H1 (cell line): ENCODE measurements at regions not wholly inside any gene's neighbourhood (a gene's known extent, or its start where the extent isn't known, plus 50 kb on each side); places are given as distances from the start of the nearest gene placed in this dataset.

Experiments
- CTCF ChIA-PET: fragments of 300-600 bp; sonication (Branson Sonifier 250); formaldehyde crosslinking; loops from one replicate; lab custom pipeline; 2021; ENCODE audit not compliant: partially characterized antibody; lab: Charles Lee
- POLR2A ChIA-PET: fragments of 300-600 bp; sonication (Branson Sonifier 250); formaldehyde crosslinking; loops from one replicate; lab custom pipeline; 2021; ENCODE audit warnings: inconsistent platforms; ENCODE audit not compliant: partially characterized antibody; lab: Charles Lee
- DNase-seq, 2 experiments: peaks; one replicate each; pipeline versions ENCODE4 v3.0.0 to v3.0.0-alpha.2; 2010 to 2022; ENCODE audit warnings: low spot score in 2 of 2, low read depth in 1 of 2, mixed read lengths in 1 of 2
- FAIRE-seq: peaks from 2 replicates; lab custom pipeline; 2011; peaks lifted over from hg19 to GRCh38; lab: Jason Lieb, UNC
- H2AFZ ChIP-seq: 2 replicates; pipeline ENCODE4 v1.8.1; 2012; ENCODE audit warnings: low read length, inconsistent platforms
- H2AK5ac ChIP-seq: 2 replicates; pipeline ENCODE4 v1.6.1; 2013; ENCODE audit warnings: low read depth, low read length
- H2BK120ac ChIP-seq: replicated peaks from 2 replicates; pipeline ENCODE3; 2013; ENCODE audit warnings: low read depth, low read length, inconsistent platforms
- H2BK12ac ChIP-seq: 2 replicates; pipeline ENCODE4 v1.6.1; 2013; ENCODE audit warnings: low read depth, low read length
- H2BK15ac ChIP-seq: 2 replicates; pipeline ENCODE4 v1.6.1; 2013; ENCODE audit warnings: low read length
- H2BK20ac ChIP-seq: 2 replicates; pipeline ENCODE4 v1.6.1; 2013; ENCODE audit warnings: low read length
- H2BK5ac ChIP-seq: 2 replicates; pipeline ENCODE4 v1.6.1; 2013; ENCODE audit warnings: low read depth, low read length
- H3K14ac ChIP-seq: 2 replicates; pipeline ENCODE4 v1.6.1; 2013; ENCODE audit warnings: inconsistent platforms; ENCODE audit not compliant: insufficient read length
- H3K18ac ChIP-seq: 2 replicates; pipeline ENCODE4 v1.6.1; 2013; ENCODE audit warnings: low read length; ENCODE audit errors: extremely low read depth
- H3K23ac ChIP-seq: 2 replicates; pipeline ENCODE4 v1.6.1; 2013; ENCODE audit warnings: inconsistent platforms; ENCODE audit not compliant: insufficient read length
- H3K23me2 ChIP-seq: 2 replicates; pipeline ENCODE4 v1.6.1; 2013; ENCODE audit warnings: low read depth, low read length
- H3K27ac ChIP-seq: 2 replicates; pipeline ENCODE4 v1.6.1; 2011; ENCODE audit warnings: low read depth, low read length, inconsistent platforms
- H3K27me3 ChIP-seq, 4 experiments: replicated peaks in 1 of 4; 1 replicate in 1 of 4; 2 replicates in 3 of 4; pipeline versions ENCODE4 v1.6.1 to v1.8.1; 2011 to 2013; ENCODE audit warnings: low read length in 3 of 4, mild to moderate bottlenecking in 3 of 4, inconsistent platforms in 2 of 4, mixed read lengths in 2 of 4, moderate library complexity in 1 of 4; ENCODE audit not compliant: control insufficient read depth in 3 of 4, insufficient read depth in 3 of 4; ENCODE audit errors: extremely low read depth in 1 of 4
- H3K36me3 ChIP-seq, 4 experiments: 2 replicates each; pipeline versions ENCODE4 v1.6.1 to v1.8.1; 2011 to 2013; ENCODE audit warnings: mild to moderate bottlenecking in 4 of 4, low read length in 3 of 4, moderate library complexity in 2 of 4, control low read depth in 1 of 4, inconsistent platforms in 1 of 4; ENCODE audit not compliant: insufficient read depth in 4 of 4, control insufficient read depth in 2 of 4
- H3K4ac ChIP-seq: replicated peaks from 2 replicates; pipeline ENCODE3; 2013; ENCODE audit warnings: low read length, low read depth, mixed read lengths, inconsistent platforms; ENCODE audit not compliant: insufficient read length
- H3K4me1 ChIP-seq, 4 experiments: replicated peaks in 1 of 4; 1 replicate in 1 of 4; 2 replicates in 3 of 4; pipeline versions ENCODE4 v1.6.1 to v1.8.1; 2011 to 2013; ENCODE audit warnings: low read length in 3 of 4, inconsistent platforms in 2 of 4, mixed read lengths in 1 of 4; ENCODE audit not compliant: insufficient read depth in 4 of 4, control insufficient read depth in 3 of 4
- H3K4me2 ChIP-seq, 2 experiments: 2 replicates each; pipeline versions ENCODE4 v1.6.1 to v1.8.1; 2011 to 2013; ENCODE audit warnings: low read depth in 2 of 2, low read length in 2 of 2, control low read depth in 1 of 2, inconsistent platforms in 1 of 2, mild to moderate bottlenecking in 1 of 2; ENCODE audit not compliant: insufficient read depth in 1 of 2
- H3K4me3 ChIP-seq, 4 experiments: fragments of 200-600, 300-600 bp in 1 of 4; sonication (generic), shearing (Covaris generic), sonication (Bioruptor Twin) in 1 of 4; 2 replicates each; pipeline versions ENCODE4 v1.5.1 to v1.8.1; 2011 to 2016; ENCODE audit warnings: low read length in 4 of 4, low read depth in 3 of 4, control low read depth in 2 of 4, inconsistent platforms in 2 of 4, mild to moderate bottlenecking in 2 of 4, mixed read lengths in 1 of 4, moderate library complexity in 1 of 4; ENCODE audit not compliant: insufficient read depth in 2 of 4; ENCODE audit errors: extremely low read depth in 1 of 4
- H3K56ac ChIP-seq: replicated peaks from 2 replicates; pipeline ENCODE3; 2013; ENCODE audit warnings: low read depth, mild to moderate bottlenecking, mixed read lengths, low read length, inconsistent platforms; ENCODE audit not compliant: insufficient read length
- H3K79me1 ChIP-seq: 2 replicates; pipeline ENCODE4 v1.6.1; 2013; ENCODE audit warnings: low read depth, low read length, control low read depth
- H3K79me2 ChIP-seq, 2 experiments: 2 replicates each; pipeline versions ENCODE4 v1.6.1 to v1.8.1; 2012 to 2013; ENCODE audit warnings: low read length in 2 of 2, mild to moderate bottlenecking in 2 of 2, inconsistent platforms in 1 of 2; ENCODE audit not compliant: insufficient read depth in 2 of 2, control insufficient read depth in 1 of 2
- H3K9ac ChIP-seq, 4 experiments: replicated peaks in 1 of 4; 1 replicate in 1 of 4; 2 replicates in 3 of 4; pipeline versions ENCODE4 v1.6.1 to v1.8.1; 2011 to 2013; ENCODE audit warnings: low read depth in 3 of 4, low read length in 3 of 4, control low read depth in 2 of 4, mild to moderate bottlenecking in 2 of 4, moderate library complexity in 2 of 4, inconsistent platforms in 1 of 4; ENCODE audit errors: extremely low read depth in 1 of 4
- H3K9me3 ChIP-seq, 2 experiments: 2 replicates each; pipeline versions ENCODE4 v1.6.1 to v1.8.1; 2012 to 2013; ENCODE audit warnings: mild to moderate bottlenecking in 2 of 2, moderate library complexity in 2 of 2, control low read depth in 1 of 2, inconsistent platforms in 1 of 2, low read depth in 1 of 2, low read length in 1 of 2, mixed read lengths in 1 of 2; ENCODE audit not compliant: insufficient read depth in 2 of 2
- H4K20me1 ChIP-seq, 2 experiments: replicated peaks in 1 of 2; 2 replicates each; pipeline versions ENCODE3 to v1.8.1; 2011 to 2013; ENCODE audit warnings: inconsistent platforms in 2 of 2, low read length in 2 of 2, mild to moderate bottlenecking in 1 of 2; ENCODE audit not compliant: insufficient read depth in 2 of 2, control insufficient read depth in 1 of 2
- H4K5ac ChIP-seq: 2 replicates; pipeline ENCODE4 v1.6.1; 2013; ENCODE audit warnings: low read length, low read depth, mixed read lengths, inconsistent platforms; ENCODE audit not compliant: insufficient read length
- H4K8ac ChIP-seq: 2 replicates; pipeline ENCODE4 v1.8.0; 2013; ENCODE audit warnings: mild to moderate bottlenecking, moderate library complexity, low read length, inconsistent platforms; ENCODE audit not compliant: insufficient read depth; ENCODE audit errors: extremely low read depth
- H4K91ac ChIP-seq: replicated peaks from 2 replicates; pipeline ENCODE3; 2013; ENCODE audit warnings: low read length, mixed read lengths, inconsistent platforms; ENCODE audit not compliant: insufficient read length
- BACH1 ChIP-seq: IDR thresholded peaks from 2 replicates; pipeline ENCODE4 v1.6.1; 2012; ENCODE audit warnings: low read length, improper control_type of control experiment
- BCL11A ChIP-seq, 2 experiments: IDR thresholded peaks; one replicate each; pipeline ENCODE4 v1.6.1; 2011; ENCODE audit warnings: low read depth in 2 of 2, low read length in 2 of 2, mild to moderate bottlenecking in 2 of 2
- CHD1 ChIP-seq: IDR thresholded peaks from 2 replicates; pipeline ENCODE4 v1.6.1; 2012; ENCODE audit warnings: low read depth, low read length, improper control_type of control experiment
- FOSL1 ChIP-seq: IDR thresholded peaks from 2 replicates; pipeline ENCODE4 v1.6.1; 2011; ENCODE audit warnings: mild to moderate bottlenecking, low read depth, low read length, moderate library complexity; ENCODE audit not compliant: insufficient read depth
- NRF1 ChIP-seq: IDR thresholded peaks from 2 replicates; pipeline ENCODE4 v1.6.1; 2011; ENCODE audit warnings: mild to moderate bottlenecking, low read depth, low read length, improper control_type of control experiment
- POLR2AphosphoS5 ChIP-seq: IDR thresholded peaks from 2 replicates; pipeline ENCODE4 v1.6.1; 2011; ENCODE audit warnings: low read depth, low read length
- POU5F1 ChIP-seq: IDR thresholded peaks from 2 replicates; pipeline ENCODE4 v1.6.1; 2011; ENCODE audit warnings: low read depth, mild to moderate bottlenecking, low read length, moderate library complexity
- RAD21 ChIP-seq, 2 experiments: IDR thresholded peaks in 1 of 2; conservative IDR thresholded peaks in 1 of 2; 2 replicates each; pipeline ENCODE4 v1.6.1; 2011; ENCODE audit warnings: low read depth in 2 of 2, low read length in 2 of 2, improper control_type of control experiment in 1 of 2, inconsistent platforms in 1 of 2, mild to moderate bottlenecking in 1 of 2, moderate library complexity in 1 of 2
- RBBP5 ChIP-seq: IDR thresholded peaks from 2 replicates; pipeline ENCODE4 v1.7.1; 2012; ENCODE audit warnings: low read depth, mild to moderate bottlenecking, inconsistent platforms, low read length, moderate library complexity, borderline replicate concordance
- SAP30 ChIP-seq: fragments of 300-600 bp; sonication (generic); IDR thresholded peaks from 2 replicates; pipeline ENCODE4 v1.7.1; 2012; ENCODE audit warnings: low read length, moderate library complexity, mild to moderate bottlenecking, inconsistent platforms; ENCODE audit not compliant: insufficient read depth, insufficient replicate concordance
- SIRT6 ChIP-seq: IDR thresholded peaks from one replicate; pipeline ENCODE4 v1.7.1; 2012; ENCODE audit warnings: low read length, inconsistent platforms
- SIX5 ChIP-seq: IDR thresholded peaks from 2 replicates; pipeline ENCODE4 v1.6.1; 2011; ENCODE audit warnings: mild to moderate bottlenecking, low read depth, low read length
- SP2 ChIP-seq: IDR thresholded peaks from 2 replicates; pipeline ENCODE4 v1.6.1; 2012; ENCODE audit warnings: mild to moderate bottlenecking, low read length, inconsistent platforms
- TCF12 ChIP-seq: IDR thresholded peaks from 2 replicates; pipeline ENCODE4 v1.6.1; 2011; ENCODE audit warnings: low read depth, mild to moderate bottlenecking, low read length
- YY1 ChIP-seq: IDR thresholded peaks from 2 replicates; pipeline ENCODE4 v1.6.1; 2011; ENCODE audit warnings: low read depth, mild to moderate bottlenecking, low read length
- WGBS, 2 experiments: shearing (Covaris generic) in 1 of 2; methylation state at CpG; one replicate each; pipeline versions ENCODE4 v1.1.6 to v1.1.7; 2013 to 2015; ENCODE audit warnings: low lambda C conversion rate in 2 of 2, mixed read lengths in 2 of 2, inconsistent platforms in 1 of 2, low coverage in 1 of 2, missing lambda C conversion rate in 1 of 2; ENCODE audit not compliant: insufficient replicate concordance in 2 of 2, insufficient coverage in 1 of 2, insufficient read length in 1 of 2; ENCODE audit errors: extremely low coverage in 1 of 2, missing lambda C conversion rate in 1 of 2; 5-methylcytosine and 5-hydroxymethylcytosine counted together
- TF ChIP-seq, protein P1 (sequence below): IDR thresholded peaks from 2 replicates; pipeline ENCODE4 v1.6.1; 2012; ENCODE audit warnings: inconsistent platforms

- no peak overlapping the region for H2AFZ ChIP-seq
- H3K56ac ChIP-seq = no peak overlapping the region
- no peak overlapping the region for H3K4me3 ChIP-seq
- H3K27ac ChIP-seq = no peak overlapping the region
- no peak overlapping the region for H2BK120ac ChIP-seq
- H3K23ac ChIP-seq = no peak overlapping the region
- H3K14ac ChIP-seq = no peak overlapping the region
- H2AK5ac ChIP-seq = no peak overlapping the region
- H2BK12ac ChIP-seq = no peak overlapping the region
- no peak overlapping the region for H2BK15ac ChIP-seq
- no peak overlapping the region for H4K91ac ChIP-seq
- no peak overlapping the region for H3K4ac ChIP-seq
- H2BK20ac ChIP-seq = no peak overlapping the region
- no peaks in the 10 kb centered on the region for H3K27me3 ChIP-seq
- no peak overlapping the region for H4K5ac ChIP-seq
- no peaks in the 10 kb centered on the region for H3K79me1 ChIP-seq
- H3K23me2 ChIP-seq = no peaks in the 10 kb centered on the region
- 89% methylated on average over 4 of the region's 4 CpGs; no CpG with 5 or more reads in 1 of the 2 experiments for WGBS, 2 experiments
- no peak for DNase-seq
- H3K18ac ChIP-seq = no peak overlapping the region
- no peak overlapping the region for H2BK5ac ChIP-seq
- H3K4me1 ChIP-seq = no peaks in the 10 kb centered on the region
- ChIA-PET CTCF (no interaction called here), POLR2A (no interaction called here)
- no peak overlapping the region for H4K8ac ChIP-seq
- no peak for FAIRE-seq
- H3K4me2 ChIP-seq = no peak overlapping the region
- no peaks in the 10 kb centered on the region for H3K79me2 ChIP-seq
- H4K20me1 ChIP-seq = no peaks in the 10 kb centered on the region
- no peaks in the 10 kb centered on the region for H3K9me3 ChIP-seq
- no peaks in the 10 kb centered on the region for H3K36me3 ChIP-seq
- H3K9ac ChIP-seq = no peak overlapping the region
- TF ChIP-seq SAP30 (no peak), BCL11A (IDR thresholded peaks at IDR 0.05; ENCODE audit: low read depth in 2 of 2, low read length in 2 of 2) (no peak), POLR2AphosphoS5 (no peak), TCF12 (no peak), BACH1 (no peak), SIRT6 (no peak), RBBP5 (no peak), CHD1 (no peak), SP2 (no peak), FOSL1 (no peak), RAD21 (IDR thresholded peaks at IDR 0.05 in 1 of 2, conservative IDR thresholded peaks at IDR 0.05 in 1 of 2; ENCODE audit: low read depth in 2 of 2, low read length in 2 of 2) (no peak), SIX5 (no peak), POU5F1 (no peak), NRF1 (no peak), YY1 (no peak)
- TF ChIP-seq, protein P1, sequence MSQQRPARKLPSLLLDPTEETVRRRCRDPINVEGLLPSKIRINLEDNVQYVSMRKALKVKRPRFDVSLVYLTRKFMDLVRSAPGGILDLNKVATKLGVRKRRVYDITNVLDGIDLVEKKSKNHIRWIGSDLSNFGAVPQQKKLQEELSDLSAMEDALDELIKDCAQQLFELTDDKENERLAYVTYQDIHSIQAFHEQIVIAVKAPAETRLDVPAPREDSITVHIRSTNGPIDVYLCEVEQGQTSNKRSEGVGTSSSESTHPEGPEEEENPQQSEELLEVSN = no peak
These were observed 677.0 kb downstream of the RNF144A start for GRCh38 chr2:7594211-7594610.
